Upper lobe of left lung (tissue), 4 donors: ENCODE measurements at regions not wholly inside any gene's neighbourhood (a gene's known extent, or its start where the extent isn't known, plus 50 kb on each side); places are given as distances from the start of the nearest gene placed in this dataset.

ENCODE experiments used
- CTCF ChIP-seq, 6 experiments: fragments of 450-650 bp in 4 of 6; fragments of 200-600 bp in 2 of 6; sonication (generic) in 2 of 6; IDR thresholded peaks; one replicate each; pipeline ENCODE4 v1.5.1; 2016 to 2019; ENCODE audit warnings: antibody characterized with exemption in 6 of 6
- EP300 ChIP-seq, 4 donors: sonication (generic); formaldehyde crosslinking; IDR thresholded peaks; one replicate each; pipeline ENCODE4 v1.5.1; 2017; ENCODE audit warnings: antibody characterized with exemption in 4 of 4, control low read depth in 2 of 4
- POLR2A ChIP-seq, 4 donors: fragments of 450-650 bp; IDR thresholded peaks; one replicate each; pipeline ENCODE4 v1.5.1; 2016 to 2017; ENCODE audit warnings: antibody characterized with exemption in 4 of 4, mild to moderate bottlenecking in 2 of 4
- POLR2AphosphoS5 ChIP-seq, 2 donors: sonication (generic); formaldehyde crosslinking; IDR thresholded peaks; one replicate each; pipeline ENCODE4 v1.5.1; 2017; ENCODE audit warnings: antibody characterized with exemption in 2 of 2

GRCh38 chr13:37413161-37413560 is 185.4 kb downstream of the POSTN start:
- TF ChIP-seq CTCF (IDR thresholded peaks at IDR 0.05) (no peak), POLR2AphosphoS5 (IDR thresholded peaks at IDR 0.05) (no peak), POLR2A (IDR thresholded peaks at IDR 0.05) (no peak), EP300 (IDR thresholded peaks at IDR 0.05) (no peak)
